Esophagus muscularis mucosa (tissue), 3 donors: ENCODE measurements at regions not wholly inside any gene's neighbourhood (a gene's known extent, or its start where the extent isn't known, plus 50 kb on each side); places are given as distances from the start of the nearest gene placed in this dataset.

Experiments used
- CTCF ChIP-seq, 3 experiments: fragments of 200-600 bp in 2 of 3; fragments of 450-650 bp in 1 of 3; sonication (generic) in 2 of 3; IDR thresholded peaks; one replicate each; pipeline ENCODE4 v1.5.1; 2017 to 2019; ENCODE audit warnings: antibody characterized with exemption in 3 of 3, mild to moderate bottlenecking in 2 of 3, moderate library complexity in 1 of 3
- POLR2A ChIP-seq: fragments of 450-650 bp; IDR thresholded peaks from one replicate; pipeline ENCODE4 v1.6.1; 2017; ENCODE audit warnings: antibody characterized with exemption, moderate library complexity, mild to moderate bottlenecking, low read depth
- POLR2AphosphoS5 ChIP-seq, 2 donors: sonication (generic); formaldehyde crosslinking; IDR thresholded peaks; one replicate each; pipeline ENCODE4 v1.6.1; 2017; ENCODE audit warnings: antibody characterized with exemption in 2 of 2

- TF ChIP-seq CTCF (IDR thresholded peaks at IDR 0.05) (no peak), POLR2AphosphoS5 (IDR thresholded peaks at IDR 0.05) (no peak), POLR2A (no peak)
Measured at GRCh38 chr3:30520699-30521098, 85.7 kb upstream of the TGFBR2 start.
